ENCODE measurements at regions not wholly inside any gene's neighbourhood (a gene's known extent, or its start where the extent isn't known, plus 50 kb on each side); places are given as distances from the start of the nearest gene placed in this dataset.

- Histone ChIP-seq H3F3A (ENCODE audit: insufficient read depth) (no peaks in the 10 kb centered on the region), H3K27me3 (ENCODE audit: low read length) (no peaks in the 10 kb centered on the region), H3K36me3 (ENCODE audit: low read length) (no peaks in the 10 kb centered on the region), H3K9ac (ENCODE audit: low read length) (no peak overlapping the region), H3K79me2 (ENCODE audit: insufficient read depth, low read length) (no peaks in the 10 kb centered on the region), H3K27ac (ENCODE audit: low read depth, low read length) (no peak overlapping the region), H3K4me2 (ENCODE audit: low read depth, low read length, poor library complexity, severe bottlenecking) (no peak overlapping the region), H3K4me3 (ENCODE audit: insufficient read depth, low read length, poor library complexity, severe bottlenecking) (no peak overlapping the region), H4K20me1 (ENCODE audit: low read depth, low read length) (no peaks in the 10 kb centered on the region), H2AFZ (ENCODE audit: low read depth, low read length, severe bottlenecking) (no peak overlapping the region), H3K9me2 (replicated peaks; ENCODE audit: insufficient read depth, low read length) (no peaks in the 10 kb centered on the region), H3K9me3 (ENCODE audit: insufficient read depth, low read length) (no peaks in the 10 kb centered on the region)
- TF ChIP-seq EZH2phosphoT487 (conservative IDR thresholded peaks at IDR 0.05; ENCODE audit: low read length), result no peak
- TF ChIP-seq, protein P1, sequence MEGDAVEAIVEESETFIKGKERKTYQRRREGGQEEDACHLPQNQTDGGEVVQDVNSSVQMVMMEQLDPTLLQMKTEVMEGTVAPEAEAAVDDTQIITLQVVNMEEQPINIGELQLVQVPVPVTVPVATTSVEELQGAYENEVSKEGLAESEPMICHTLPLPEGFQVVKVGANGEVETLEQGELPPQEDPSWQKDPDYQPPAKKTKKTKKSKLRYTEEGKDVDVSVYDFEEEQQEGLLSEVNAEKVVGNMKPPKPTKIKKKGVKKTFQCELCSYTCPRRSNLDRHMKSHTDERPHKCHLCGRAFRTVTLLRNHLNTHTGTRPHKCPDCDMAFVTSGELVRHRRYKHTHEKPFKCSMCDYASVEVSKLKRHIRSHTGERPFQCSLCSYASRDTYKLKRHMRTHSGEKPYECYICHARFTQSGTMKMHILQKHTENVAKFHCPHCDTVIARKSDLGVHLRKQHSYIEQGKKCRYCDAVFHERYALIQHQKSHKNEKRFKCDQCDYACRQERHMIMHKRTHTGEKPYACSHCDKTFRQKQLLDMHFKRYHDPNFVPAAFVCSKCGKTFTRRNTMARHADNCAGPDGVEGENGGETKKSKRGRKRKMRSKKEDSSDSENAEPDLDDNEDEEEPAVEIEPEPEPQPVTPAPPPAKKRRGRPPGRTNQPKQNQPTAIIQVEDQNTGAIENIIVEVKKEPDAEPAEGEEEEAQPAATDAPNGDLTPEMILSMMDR (IDR thresholded peaks at IDR 0.05; ENCODE audit: insufficient read depth, low read length, poor library complexity, severe bottlenecking), result no peak
These were observed 849.4 kb downstream of the CCSER2 start for GRCh38 chr10:85177767-85178166.

- no peak overlapping the region for H3K4me3 ChIP-seq (ENCODE audit: insufficient read depth, low read length, poor library complexity, severe bottlenecking)
- no peak for TF ChIP-seq EZH2phosphoT487 (conservative IDR thresholded peaks at IDR 0.05; ENCODE audit: low read length)
- TF ChIP-seq, protein P1 (IDR thresholded peaks at IDR 0.05; ENCODE audit: insufficient read depth, low read length, poor library complexity, severe bottlenecking), result no peak
- H3K9ac ChIP-seq (ENCODE audit: low read length), result no peak overlapping the region
- H2AFZ ChIP-seq (ENCODE audit: low read depth, low read length, severe bottlenecking), result no peak overlapping the region
- no peaks in the 10 kb centered on the region for H4K20me1 ChIP-seq (ENCODE audit: low read depth, low read length)
- no peaks in the 10 kb centered on the region for H3K36me3 ChIP-seq (ENCODE audit: low read length)
- no peaks in the 10 kb centered on the region for H3K27me3 ChIP-seq (ENCODE audit: low read length)
- H3K9me2 ChIP-seq (replicated peaks; ENCODE audit: insufficient read depth, low read length), result no peaks in the 10 kb centered on the region
- H3K9me3 ChIP-seq (ENCODE audit: insufficient read depth, low read length), result no peaks in the 10 kb centered on the region
- no peak overlapping the region for H3K4me2 ChIP-seq (ENCODE audit: low read depth, low read length, poor library complexity, severe bottlenecking)
- no peak overlapping the region for H3K27ac ChIP-seq (ENCODE audit: low read depth, low read length)
- no peaks in the 10 kb centered on the region for H3F3A ChIP-seq (ENCODE audit: insufficient read depth)
- no peaks in the 10 kb centered on the region for H3K79me2 ChIP-seq (ENCODE audit: insufficient read depth, low read length)
These were observed 858.7 kb downstream of the CCSER2 start for GRCh38 chr10:85187047-85187446.

DNA sequence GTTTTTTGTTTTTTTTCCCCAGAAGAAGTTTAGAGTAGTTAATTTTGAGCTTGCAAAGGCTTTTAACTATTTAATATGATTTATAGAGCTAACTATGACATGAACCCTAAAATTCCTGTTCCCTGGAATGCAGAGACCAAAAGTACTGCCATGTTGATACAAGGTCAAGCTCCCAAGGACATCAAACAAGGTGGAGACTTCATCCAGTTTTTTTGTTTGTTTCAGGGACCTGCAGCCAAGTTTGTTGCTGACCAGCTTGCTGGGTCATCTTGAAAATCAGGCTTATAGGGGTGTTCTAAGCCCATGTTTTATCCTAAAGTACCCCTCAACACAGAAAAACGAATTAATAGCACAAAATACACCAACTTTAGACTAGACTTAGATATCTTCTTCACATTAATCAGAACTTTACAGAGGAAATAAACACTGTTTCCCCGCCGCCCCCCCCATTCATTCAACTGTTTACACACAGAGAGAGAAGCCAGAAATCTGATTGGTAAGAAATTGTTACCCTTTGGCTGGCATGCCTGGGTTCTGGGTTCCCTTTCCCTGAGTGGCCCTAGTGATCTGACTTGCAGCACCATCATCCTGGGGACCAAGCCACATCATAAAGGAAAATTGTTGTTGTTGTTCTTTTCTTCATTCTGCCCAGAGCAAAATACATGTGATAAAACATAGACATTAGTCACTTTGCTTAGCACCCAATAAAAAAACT is 860.5 kb downstream of the CCSER2 start:
- Histone ChIP-seq H3K9ac (ENCODE audit: low read length) (no peak overlapping the region), H3K36me3 (ENCODE audit: low read length) (no peaks in the 10 kb centered on the region), H2AFZ (ENCODE audit: low read depth, low read length, severe bottlenecking) (no peak overlapping the region), H3K79me2 (ENCODE audit: insufficient read depth, low read length) (no peaks in the 10 kb centered on the region), H3K9me3 (ENCODE audit: insufficient read depth, low read length) (no peaks in the 10 kb centered on the region), H3K9me2 (replicated peaks; ENCODE audit: insufficient read depth, low read length) (no peaks in the 10 kb centered on the region), H3K27me3 (ENCODE audit: low read length) (no peaks in the 10 kb centered on the region), H3K4me3 (ENCODE audit: insufficient read depth, low read length, poor library complexity, severe bottlenecking) (no peak overlapping the region), H3K27ac (ENCODE audit: low read depth, low read length) (no peak overlapping the region), H4K20me1 (ENCODE audit: low read depth, low read length) (no peaks in the 10 kb centered on the region), H3F3A (ENCODE audit: insufficient read depth) (no peaks in the 10 kb centered on the region), H3K4me2 (ENCODE audit: low read depth, low read length, poor library complexity, severe bottlenecking) (no peak overlapping the region)
- TF ChIP-seq, protein P1 (IDR thresholded peaks at IDR 0.05; ENCODE audit: insufficient read depth, low read length, poor library complexity, severe bottlenecking), result no peak
- TF ChIP-seq EZH2phosphoT487 (conservative IDR thresholded peaks at IDR 0.05; ENCODE audit: low read length), result no peak
